ENCODE measurements at regions not wholly inside any gene's neighbourhood (a gene's known extent, or its start where the extent isn't known, plus 50 kb on each side); places are given as distances from the start of the nearest gene placed in this dataset.

DNA sequence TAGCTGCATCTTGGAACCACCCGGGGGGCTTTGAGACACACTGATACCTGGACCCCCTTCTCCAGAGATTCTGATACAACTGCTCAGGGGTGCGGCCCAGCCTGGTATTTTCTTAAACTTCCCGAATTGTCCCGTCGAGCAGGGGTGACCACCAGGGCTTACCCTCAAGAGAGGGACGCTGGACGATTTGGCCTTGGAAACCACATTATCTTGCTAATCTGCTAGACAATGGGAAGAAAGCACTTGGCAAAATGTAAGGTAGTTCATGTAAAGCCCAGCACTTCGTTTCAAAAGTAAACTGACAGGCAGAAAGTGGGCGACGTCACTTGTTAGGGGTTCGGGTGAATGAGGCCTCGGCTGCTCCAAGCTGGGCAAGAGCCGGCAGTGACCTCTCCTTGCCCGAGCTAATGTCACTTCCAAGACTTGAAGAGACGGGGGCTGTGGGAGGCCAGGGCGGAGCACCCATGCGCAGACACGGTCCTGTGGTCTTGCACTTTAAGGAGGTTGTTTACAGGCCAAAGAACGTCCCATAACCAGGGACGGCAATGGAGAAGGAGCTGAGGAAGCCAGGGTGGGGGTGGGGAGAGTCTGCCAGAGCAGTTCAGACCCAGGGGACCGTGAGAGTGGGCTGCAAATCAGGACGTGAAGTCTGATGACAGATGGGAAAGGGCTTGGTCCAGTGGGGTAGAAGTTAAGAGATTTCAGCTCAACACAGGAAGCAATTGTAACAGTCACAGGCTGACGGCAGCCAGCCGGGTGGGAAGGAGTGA lies 152.7 kb upstream of the GSE1 start:
- Histone ChIP-seq H3K36me3 (no peaks in the 10 kb centered on the region), H3K27me3 (ENCODE audit: low read depth) (peaks cover 21% of the 10 kb centered on the region), H3K4me3 (no peak overlapping the region), H3K4me1 (peaks cover 41% of the 10 kb centered on the region), H3K27ac (peak overlapping the region; percentile 50), H3K9me3 (no peaks in the 10 kb centered on the region)
- intact Hi-C loops (cut with DNase I), result no loop called here
- no peak for ATAC-seq
- TF ChIP-seq, protein P1, sequence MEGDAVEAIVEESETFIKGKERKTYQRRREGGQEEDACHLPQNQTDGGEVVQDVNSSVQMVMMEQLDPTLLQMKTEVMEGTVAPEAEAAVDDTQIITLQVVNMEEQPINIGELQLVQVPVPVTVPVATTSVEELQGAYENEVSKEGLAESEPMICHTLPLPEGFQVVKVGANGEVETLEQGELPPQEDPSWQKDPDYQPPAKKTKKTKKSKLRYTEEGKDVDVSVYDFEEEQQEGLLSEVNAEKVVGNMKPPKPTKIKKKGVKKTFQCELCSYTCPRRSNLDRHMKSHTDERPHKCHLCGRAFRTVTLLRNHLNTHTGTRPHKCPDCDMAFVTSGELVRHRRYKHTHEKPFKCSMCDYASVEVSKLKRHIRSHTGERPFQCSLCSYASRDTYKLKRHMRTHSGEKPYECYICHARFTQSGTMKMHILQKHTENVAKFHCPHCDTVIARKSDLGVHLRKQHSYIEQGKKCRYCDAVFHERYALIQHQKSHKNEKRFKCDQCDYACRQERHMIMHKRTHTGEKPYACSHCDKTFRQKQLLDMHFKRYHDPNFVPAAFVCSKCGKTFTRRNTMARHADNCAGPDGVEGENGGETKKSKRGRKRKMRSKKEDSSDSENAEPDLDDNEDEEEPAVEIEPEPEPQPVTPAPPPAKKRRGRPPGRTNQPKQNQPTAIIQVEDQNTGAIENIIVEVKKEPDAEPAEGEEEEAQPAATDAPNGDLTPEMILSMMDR (IDR thresholded peaks at IDR 0.05), result no peak
- DNase-seq, result no peak

DNA sequence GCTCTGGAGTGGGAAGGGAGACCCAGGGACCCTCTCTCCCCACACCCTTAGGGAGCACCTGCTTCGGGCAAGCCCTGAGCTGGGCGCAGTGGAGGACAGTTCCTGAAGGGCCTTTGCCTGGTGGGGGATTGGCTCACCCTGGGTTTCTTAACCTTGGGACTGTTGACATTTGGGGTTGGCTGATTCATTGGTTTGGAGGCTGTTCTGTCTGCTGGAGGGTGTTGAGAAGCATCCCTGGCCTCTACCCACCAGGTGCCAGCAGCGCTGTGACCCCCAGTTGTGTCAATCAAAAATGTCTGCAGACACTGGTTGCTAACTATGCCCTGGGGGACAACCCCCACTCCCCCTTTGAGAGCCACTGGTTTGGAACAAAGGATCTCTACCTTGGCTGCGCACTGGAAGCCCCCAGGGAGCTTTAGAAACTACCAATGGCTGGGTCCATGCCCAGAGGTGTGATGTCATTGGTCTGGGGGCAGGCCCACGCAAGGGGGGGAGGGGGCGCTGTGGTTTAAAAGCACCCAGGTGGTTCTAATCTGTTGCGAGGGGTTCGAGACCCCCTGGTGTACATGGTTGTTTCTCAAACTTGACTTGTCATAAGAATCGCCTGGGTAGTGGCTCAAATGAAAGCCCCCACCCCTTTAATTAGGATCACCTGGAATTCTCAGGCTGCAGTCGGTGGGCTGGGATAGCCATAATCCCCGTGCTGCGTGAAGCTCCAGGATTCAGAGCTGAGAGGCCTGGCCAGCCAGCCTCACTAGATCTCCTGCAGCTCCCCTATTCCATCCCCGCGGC lies 151.9 kb upstream of the GSE1 start:
- peak overlapping the region; percentile 32 for H3K4me3 ChIP-seq
- no peak for DNase-seq

DNA sequence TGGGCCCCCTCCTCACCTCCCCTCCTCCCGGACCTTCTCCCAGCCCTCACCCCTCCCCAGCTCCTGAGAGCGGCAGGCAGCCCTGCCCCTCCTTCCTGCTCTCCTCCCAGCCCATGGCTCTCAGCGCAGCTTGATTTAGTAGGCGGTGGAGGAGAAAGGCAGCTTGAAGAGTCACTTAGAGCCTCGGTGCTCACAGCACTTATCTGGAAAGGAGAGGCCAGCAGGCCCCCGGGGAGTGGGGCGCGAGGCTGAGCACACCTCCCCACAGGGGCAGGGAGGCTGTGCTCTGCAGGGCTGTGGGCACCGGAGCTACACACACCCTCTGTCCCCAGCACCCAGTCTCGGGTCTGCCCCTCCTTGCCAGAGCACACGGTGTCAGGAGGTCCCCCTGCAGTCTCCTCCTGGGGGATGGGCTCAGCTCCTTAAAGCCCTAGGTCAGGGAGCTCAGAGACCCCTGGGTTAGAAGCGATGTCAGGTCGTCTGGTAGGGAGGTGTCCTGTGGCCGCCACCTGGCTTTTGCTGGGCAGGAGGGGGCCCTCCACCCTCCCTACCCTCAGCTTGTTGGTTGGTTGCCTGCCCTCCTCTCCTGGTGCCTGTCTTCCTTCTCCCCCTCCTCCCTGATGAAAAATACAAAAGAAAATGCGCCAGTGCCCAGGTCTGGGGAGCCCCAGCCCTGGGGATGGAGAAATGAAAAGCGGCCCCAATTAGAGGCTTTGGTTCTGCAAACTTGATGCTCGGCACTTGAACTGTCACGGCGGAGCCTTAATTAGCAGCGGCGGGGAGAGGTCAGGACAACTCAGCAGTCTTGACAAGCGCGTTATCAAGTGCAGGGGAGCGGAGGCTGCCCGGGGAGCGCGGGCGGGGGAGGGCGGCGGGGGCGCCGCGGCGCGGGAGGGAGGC lies 151.1 kb upstream of the GSE1 start:
- DNase-seq (peak; percentile 75), ATAC-seq (peak; percentile 80 to 90)
- Histone ChIP-seq H3K4me1 (peaks cover 48% of the 10 kb centered on the region), H3K27ac (peak overlapping the region; percentile 50), H3K27me3 (ENCODE audit: low read depth) (peaks cover 21% of the 10 kb centered on the region), H3K9me3 (no peaks in the 10 kb centered on the region), H3K36me3 (no peaks in the 10 kb centered on the region), H3K4me3 (peak overlapping the region; percentile 32)
- intact Hi-C loops (cut with DNase I), result no loop called here
- TF ChIP-seq, protein P1 (IDR thresholded peaks at IDR 0.05), result no peak

More for the DNA sequence above, 151.9 kb upstream of the GSE1 start:
- TF ChIP-seq, protein P1 (IDR thresholded peaks at IDR 0.05), result no peak
- H3K9me3 ChIP-seq, result no peaks in the 10 kb centered on the region
- H3K27me3 ChIP-seq (ENCODE audit: low read depth), result peaks cover 21% of the 10 kb centered on the region
- intact Hi-C loops (cut with DNase I), result no loop called here
- ATAC-seq, result peak; percentile 7 to 70
- H3K27ac ChIP-seq, result peak overlapping the region; percentile 50
- H3K36me3 ChIP-seq, result no peaks in the 10 kb centered on the region
- peaks cover 48% of the 10 kb centered on the region for H3K4me1 ChIP-seq

DNA sequence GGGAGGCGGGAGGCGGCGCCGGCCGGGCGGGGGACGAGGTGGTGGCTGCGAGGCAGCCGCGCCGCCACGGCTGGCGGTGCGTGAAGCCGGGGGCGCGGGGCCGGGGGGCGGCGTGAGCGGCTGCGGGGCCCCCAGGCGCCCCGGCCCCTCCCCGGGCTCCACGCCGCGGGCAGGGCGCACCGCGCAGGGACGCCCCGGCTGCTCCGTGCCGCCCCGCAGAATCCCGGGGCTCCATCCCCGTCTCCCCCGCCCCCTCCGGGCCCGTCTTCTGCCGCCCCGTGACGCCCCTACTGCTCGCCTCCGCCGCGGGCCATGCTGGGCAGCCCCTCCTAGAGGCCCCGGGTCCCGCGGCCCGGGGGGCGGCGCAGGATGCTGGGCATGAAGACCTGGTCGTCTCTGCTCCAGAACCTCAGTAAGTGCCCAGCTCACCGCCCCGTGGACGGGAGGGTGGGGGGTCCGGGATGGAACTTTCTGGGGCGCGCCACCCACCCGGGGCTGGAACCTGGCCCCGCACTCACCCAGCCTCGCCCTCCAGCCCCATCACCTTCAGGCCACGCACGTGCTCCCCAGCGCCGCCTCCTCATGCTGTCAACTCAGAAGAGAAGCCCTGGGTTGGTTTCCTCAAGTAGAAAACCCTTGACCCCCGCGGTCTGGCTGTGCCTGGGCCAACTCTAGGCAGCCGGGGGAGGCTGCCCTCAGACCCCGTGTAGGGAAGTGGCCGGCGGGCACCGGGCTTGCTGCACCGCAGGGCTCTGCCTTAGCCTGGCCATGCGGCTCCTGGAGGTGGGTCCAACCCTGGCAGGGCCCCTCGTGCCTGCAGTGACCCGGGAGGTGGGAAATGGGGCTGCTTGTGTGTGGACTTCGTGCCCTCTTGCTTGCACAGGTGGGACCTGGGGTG lies 150.2 kb upstream of the GSE1 start:
- peaks cover 48% of the 10 kb centered on the region for H3K4me1 ChIP-seq
- DNase-seq (no peak), ATAC-seq (no peak)
- H3K9me3 ChIP-seq, result no peaks in the 10 kb centered on the region
- H3K27ac ChIP-seq, result no peak overlapping the region
- intact Hi-C loops (cut with DNase I), result no loop called here
- H3K36me3 ChIP-seq, result no peaks in the 10 kb centered on the region
- TF ChIP-seq, protein P1 (IDR thresholded peaks at IDR 0.05), result no peak
- H3K4me3 ChIP-seq, result peak overlapping the region; percentile 34
- peaks cover 21% of the 10 kb centered on the region for H3K27me3 ChIP-seq (ENCODE audit: low read depth)

Data from lower lobe of right lung (tissue), 2 donors.